ENCODE measurements at regions not wholly inside any gene's neighbourhood (a gene's known extent, or its start where the extent isn't known, plus 50 kb on each side); places are given as distances from the start of the nearest gene placed in this dataset.

DNA sequence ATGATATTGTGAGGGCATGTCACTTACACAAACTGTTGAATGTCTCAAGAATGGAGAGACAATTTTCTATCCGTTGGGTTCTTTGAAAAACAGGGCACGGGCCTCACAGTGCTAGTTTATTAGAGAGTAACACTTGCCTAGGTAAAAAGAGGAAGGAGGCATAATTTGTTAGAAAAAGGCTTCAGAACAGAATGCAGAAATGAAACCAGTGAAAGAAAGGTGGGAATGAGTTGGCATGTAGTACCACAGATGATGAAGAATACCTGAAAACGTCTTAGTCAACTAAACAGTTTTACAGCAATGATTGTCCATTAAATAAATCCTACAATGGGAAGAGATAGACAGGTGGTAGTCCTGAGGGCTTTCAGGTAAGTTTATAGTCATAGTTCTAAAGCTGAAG is 1399.7 kb upstream of the CADM2 start:
- Histone ChIP-seq H3K27me3 (replicated peaks; ENCODE audit: insufficient read depth, low read length) (no peaks in the 10 kb centered on the region), H2AFZ (ENCODE audit: low read length) (no peak overlapping the region), H3K4me2 (ENCODE audit: low read depth, low read length) (no peak overlapping the region), H3K27ac (ENCODE audit: low read length) (no peak overlapping the region), H3F3A (ENCODE audit: insufficient read depth, low read length) (no peaks in the 10 kb centered on the region), H3K36me3 (replicated peaks; ENCODE audit: insufficient read depth, low read length) (no peaks in the 10 kb centered on the region), H3K4me1 (ENCODE audit: low read length) (no peaks in the 10 kb centered on the region), H3K9ac (ENCODE audit: low read length) (no peak overlapping the region), H3K4me3 (ENCODE audit: low read length) (no peak overlapping the region), H4K20me1 (ENCODE audit: insufficient read depth, low read length) (no peaks in the 10 kb centered on the region), H3K79me2 (ENCODE audit: low read length) (no peaks in the 10 kb centered on the region), H3K9me3 (replicated peaks; ENCODE audit: insufficient read depth, low read length) (no peaks in the 10 kb centered on the region), H3K9me2 (replicated peaks; ENCODE audit: insufficient read depth, low read length) (no peaks in the 10 kb centered on the region)
- no peak for DNase-seq
- TF ChIP-seq, protein P1, sequence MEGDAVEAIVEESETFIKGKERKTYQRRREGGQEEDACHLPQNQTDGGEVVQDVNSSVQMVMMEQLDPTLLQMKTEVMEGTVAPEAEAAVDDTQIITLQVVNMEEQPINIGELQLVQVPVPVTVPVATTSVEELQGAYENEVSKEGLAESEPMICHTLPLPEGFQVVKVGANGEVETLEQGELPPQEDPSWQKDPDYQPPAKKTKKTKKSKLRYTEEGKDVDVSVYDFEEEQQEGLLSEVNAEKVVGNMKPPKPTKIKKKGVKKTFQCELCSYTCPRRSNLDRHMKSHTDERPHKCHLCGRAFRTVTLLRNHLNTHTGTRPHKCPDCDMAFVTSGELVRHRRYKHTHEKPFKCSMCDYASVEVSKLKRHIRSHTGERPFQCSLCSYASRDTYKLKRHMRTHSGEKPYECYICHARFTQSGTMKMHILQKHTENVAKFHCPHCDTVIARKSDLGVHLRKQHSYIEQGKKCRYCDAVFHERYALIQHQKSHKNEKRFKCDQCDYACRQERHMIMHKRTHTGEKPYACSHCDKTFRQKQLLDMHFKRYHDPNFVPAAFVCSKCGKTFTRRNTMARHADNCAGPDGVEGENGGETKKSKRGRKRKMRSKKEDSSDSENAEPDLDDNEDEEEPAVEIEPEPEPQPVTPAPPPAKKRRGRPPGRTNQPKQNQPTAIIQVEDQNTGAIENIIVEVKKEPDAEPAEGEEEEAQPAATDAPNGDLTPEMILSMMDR (IDR thresholded peaks at IDR 0.05; ENCODE audit: low read length) = no peak
- TF ChIP-seq EZH2phosphoT487 (IDR thresholded peaks at IDR 0.05; ENCODE audit: low read length) (no peak), EZH2 (optimal IDR thresholded peaks at IDR 0.05; ENCODE audit: low read depth, low read length) (no peak)

GRCh38 chr3:83567935-83568334 is 1390.9 kb upstream of the CADM2 start:
- H3K79me2 ChIP-seq (ENCODE audit: low read length) = no peaks in the 10 kb centered on the region
- no peak overlapping the region for H2AFZ ChIP-seq (ENCODE audit: low read length)
- no peaks in the 10 kb centered on the region for H3K36me3 ChIP-seq (replicated peaks; ENCODE audit: insufficient read depth, low read length)
- H3F3A ChIP-seq (ENCODE audit: insufficient read depth, low read length) = no peaks in the 10 kb centered on the region
- no peaks in the 10 kb centered on the region for H3K4me1 ChIP-seq (ENCODE audit: low read length)
- no peak overlapping the region for H3K9ac ChIP-seq (ENCODE audit: low read length)
- H4K20me1 ChIP-seq (ENCODE audit: insufficient read depth, low read length) = no peaks in the 10 kb centered on the region
- no peak overlapping the region for H3K27ac ChIP-seq (ENCODE audit: low read length)
- H3K9me3 ChIP-seq (replicated peaks; ENCODE audit: insufficient read depth, low read length) = no peaks in the 10 kb centered on the region
- no peaks in the 10 kb centered on the region for H3K9me2 ChIP-seq (replicated peaks; ENCODE audit: insufficient read depth, low read length)
- H3K27me3 ChIP-seq (replicated peaks; ENCODE audit: insufficient read depth, low read length) = no peaks in the 10 kb centered on the region
- no peak for DNase-seq
- no peak overlapping the region for H3K4me3 ChIP-seq (ENCODE audit: low read length)
- TF ChIP-seq, protein P1 (IDR thresholded peaks at IDR 0.05; ENCODE audit: low read length) = no peak
- TF ChIP-seq EZH2phosphoT487 (IDR thresholded peaks at IDR 0.05; ENCODE audit: low read length) (no peak), EZH2 (optimal IDR thresholded peaks at IDR 0.05; ENCODE audit: low read depth, low read length) (no peak)
- H3K4me2 ChIP-seq (ENCODE audit: low read depth, low read length) = no peak overlapping the region

DNA sequence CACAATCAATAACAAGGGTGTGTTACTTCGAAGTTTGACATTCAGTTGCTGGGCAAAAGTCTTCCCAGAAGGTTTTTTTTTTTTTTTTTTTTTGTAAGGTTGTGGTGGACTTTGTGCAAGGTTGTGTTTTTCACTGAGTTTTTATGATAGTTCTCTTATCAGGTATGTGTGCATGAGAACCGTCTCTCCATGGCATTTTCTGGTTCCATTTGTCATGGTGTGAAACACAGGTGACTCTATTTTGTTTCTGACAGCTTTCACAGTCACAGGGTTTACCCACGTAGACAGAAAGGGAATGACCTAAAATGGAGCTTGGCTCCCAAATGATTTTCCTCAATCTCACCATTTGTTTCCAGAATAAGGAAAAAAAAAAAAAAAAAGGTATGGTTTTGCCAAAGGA is 1377.2 kb upstream of the CADM2 start:
- no peaks in the 10 kb centered on the region for H3K27me3 ChIP-seq (replicated peaks; ENCODE audit: insufficient read depth, low read length)
- no peaks in the 10 kb centered on the region for H3K4me1 ChIP-seq (ENCODE audit: low read length)
- no peak for DNase-seq
- no peaks in the 10 kb centered on the region for H4K20me1 ChIP-seq (ENCODE audit: insufficient read depth, low read length)
- no peaks in the 10 kb centered on the region for H3K9me2 ChIP-seq (replicated peaks; ENCODE audit: insufficient read depth, low read length)
- H3K36me3 ChIP-seq (replicated peaks; ENCODE audit: insufficient read depth, low read length) = no peaks in the 10 kb centered on the region
- TF ChIP-seq, protein P1 (IDR thresholded peaks at IDR 0.05; ENCODE audit: low read length) = no peak
- TF ChIP-seq EZH2 (optimal IDR thresholded peaks at IDR 0.05; ENCODE audit: low read depth, low read length) = no peak
- no peak for TF ChIP-seq EZH2phosphoT487 (IDR thresholded peaks at IDR 0.05; ENCODE audit: low read length)
- H3K9me3 ChIP-seq (replicated peaks; ENCODE audit: insufficient read depth, low read length) = no peaks in the 10 kb centered on the region
- H3K4me2 ChIP-seq (ENCODE audit: low read depth, low read length) = no peak overlapping the region
- H3K9ac ChIP-seq (ENCODE audit: low read length) = no peak overlapping the region
- no peaks in the 10 kb centered on the region for H3F3A ChIP-seq (ENCODE audit: insufficient read depth, low read length)
- no peak overlapping the region for H3K4me3 ChIP-seq (ENCODE audit: low read length)
- no peak overlapping the region for H3K27ac ChIP-seq (ENCODE audit: low read length)
- no peak overlapping the region for H2AFZ ChIP-seq (ENCODE audit: low read length)
- H3K79me2 ChIP-seq (ENCODE audit: low read length) = no peaks in the 10 kb centered on the region
